GM19452 (cell line): ENCODE measurements at regions not wholly inside any gene's neighbourhood (a gene's known extent, or its start where the extent isn't known, plus 50 kb on each side); places are given as distances from the start of the nearest gene placed in this dataset.
"Not testable (repeated sequence)": the region's sequence is repeated elsewhere in the genome, so short reads cannot be mapped to it uniquely, and the experiment has no call there.

Source experiments
- ATAC-seq: cut with Tn5 transposase; IDR thresholded peaks from one replicate; pipeline ENCODE4 v1.9.1; 2021; ENCODE audit not compliant: unreplicated experiment

GRCh38 chr10:57367412-57367811 lies 900.3 kb downstream of the IPMK start:
- no peak for ATAC-seq

GRCh38 chr10:57362811-57363210 lies 904.9 kb downstream of the IPMK start:
- ATAC-seq: no peak

DNA sequence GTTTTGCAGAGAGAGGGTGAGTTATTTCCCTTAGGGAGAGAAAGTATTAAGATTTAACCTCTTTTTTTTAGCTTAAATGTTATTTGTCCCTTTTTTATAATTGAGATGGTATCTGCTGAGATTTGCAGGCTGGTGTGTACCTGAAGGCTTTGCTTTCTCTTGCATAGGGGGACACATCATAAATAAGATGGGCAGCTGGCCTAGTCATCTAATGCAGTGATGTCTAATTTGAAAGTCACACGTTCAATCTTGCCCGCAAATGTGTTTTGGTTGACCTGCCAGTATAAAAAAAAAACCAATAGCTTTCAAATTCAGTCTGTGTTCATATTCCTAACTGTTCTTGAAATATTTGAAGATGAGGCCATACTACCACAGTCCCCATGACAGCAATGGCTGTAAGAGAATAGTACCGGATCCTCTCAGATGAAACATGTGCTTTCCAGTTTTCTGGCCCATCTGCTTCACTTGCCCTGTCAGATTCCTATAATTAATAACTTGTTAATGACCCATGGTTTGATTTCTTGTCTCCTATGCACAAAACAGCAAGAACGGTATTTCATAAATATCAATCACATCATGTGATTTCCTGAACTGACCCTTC lies 914.2 kb downstream of the IPMK start:
- ATAC-seq: no peak

- no peak for ATAC-seq
These were observed 916.6 kb downstream of the IPMK start for GRCh38 chr10:57351076-57351475.

DNA sequence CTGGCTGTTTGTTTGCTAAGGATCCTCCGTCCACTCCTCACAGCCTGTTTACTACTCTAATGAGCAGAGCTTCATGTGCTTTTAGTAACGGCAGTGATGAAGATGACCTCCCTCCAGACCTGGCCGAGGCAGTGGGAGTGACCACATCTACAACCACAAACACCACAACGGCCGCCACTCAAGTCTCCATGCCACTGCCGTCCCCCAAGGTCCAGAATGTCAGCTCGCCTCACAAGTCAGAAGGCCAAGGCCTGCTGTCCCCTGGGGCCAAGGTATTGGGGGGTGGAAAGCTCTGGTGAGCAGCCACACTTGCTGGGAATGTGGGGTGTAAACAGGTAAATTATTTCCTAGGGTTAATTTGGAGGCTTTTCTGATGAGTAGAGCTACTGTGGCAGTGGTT lies 926.4 kb downstream of the IPMK start:
- ATAC-seq: no peak

GRCh38 chr10:57338823-57339558 lies 928.7 kb downstream of the IPMK start:
- no peak for ATAC-seq

DNA sequence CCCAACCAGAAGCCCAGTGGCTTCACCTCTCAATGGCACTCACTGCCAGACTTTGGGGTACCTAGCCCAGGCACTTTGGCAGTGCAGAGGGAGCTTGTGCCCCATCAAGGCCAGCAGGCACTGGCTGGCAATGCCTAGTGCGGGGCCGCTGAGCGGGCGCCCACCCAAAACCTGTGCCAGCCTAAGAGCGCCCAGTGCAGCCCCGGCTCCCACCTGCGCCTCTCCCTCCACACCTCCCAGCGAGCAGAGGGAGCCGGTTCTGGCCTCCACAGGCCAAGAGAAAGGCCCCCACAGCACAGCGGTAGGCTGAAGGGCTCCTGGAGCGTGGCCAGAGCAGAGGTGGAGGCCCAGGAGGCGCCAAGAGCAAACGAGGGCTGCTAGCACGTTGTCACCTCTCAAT lies 930.8 kb downstream of the IPMK start:
- no peak for ATAC-seq

DNA sequence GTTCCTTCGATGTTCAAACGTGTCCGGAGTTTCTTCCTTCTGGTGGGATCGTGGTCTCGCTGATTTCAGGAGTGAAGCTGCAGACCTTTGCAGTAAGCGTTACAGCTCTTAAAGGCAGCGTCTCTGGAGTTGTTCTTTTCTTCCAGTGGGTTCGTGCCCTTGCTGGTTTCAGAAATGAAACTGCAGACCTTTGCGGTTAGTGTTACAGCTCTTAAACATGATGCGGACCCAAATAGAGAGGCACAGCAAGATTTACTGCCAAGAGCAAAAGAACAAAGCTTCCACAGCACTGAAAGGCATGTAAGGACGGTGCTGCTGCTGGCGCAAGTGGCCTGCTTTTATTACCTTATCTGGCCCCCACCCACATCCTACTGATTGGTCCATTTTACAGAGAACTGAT lies 931.4 kb downstream of the IPMK start:
- ATAC-seq: no peak

DNA sequence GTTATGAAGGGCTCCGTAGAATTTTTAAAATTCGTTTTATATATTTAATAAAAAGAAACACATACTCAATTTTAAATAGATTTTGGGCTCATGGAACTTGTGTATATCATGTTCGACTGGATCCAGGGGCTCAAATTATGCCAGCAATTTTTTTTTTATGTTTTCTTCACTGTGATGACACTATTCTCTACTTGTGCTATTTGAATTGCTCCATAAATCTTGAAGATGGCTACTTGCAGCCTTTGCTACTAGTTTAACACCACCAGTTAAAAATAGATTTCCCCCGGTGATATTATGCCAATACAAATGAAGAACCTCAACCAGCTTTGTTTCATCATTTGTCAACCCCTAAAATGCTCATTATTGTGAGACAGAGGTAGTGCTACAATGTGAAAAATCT lies 933.2 kb downstream of the IPMK start:
- ATAC-seq: no peak

- ATAC-seq: no peak
These were observed 933.8 kb downstream of the IPMK start for GRCh38 chr10:57333880-57334279.

DNA sequence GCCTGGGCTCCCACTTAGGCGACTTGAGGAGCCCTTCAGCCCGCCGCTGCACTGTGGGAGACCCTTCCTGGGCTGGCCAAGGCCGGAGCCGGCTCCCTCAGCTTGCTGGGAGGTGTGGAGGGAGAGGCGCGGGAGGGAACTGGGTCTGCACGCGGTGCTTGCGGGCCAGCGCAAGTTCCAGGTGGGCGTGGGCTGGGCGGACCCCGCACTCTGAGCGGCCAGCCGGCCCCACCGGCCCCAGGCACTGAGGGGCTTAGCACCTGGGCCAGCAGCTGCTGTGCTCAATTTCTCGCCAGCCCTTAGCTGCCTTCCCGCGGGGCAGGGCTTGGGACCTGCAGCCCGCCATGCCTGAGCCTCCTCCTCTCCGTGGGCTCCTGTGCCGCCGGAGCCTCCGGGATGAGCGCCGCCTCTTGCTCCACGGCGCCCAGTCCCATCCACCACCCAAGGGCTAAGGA lies 946.3 kb downstream of the IPMK start:
- not testable (repeated sequence) for ATAC-seq

DNA sequence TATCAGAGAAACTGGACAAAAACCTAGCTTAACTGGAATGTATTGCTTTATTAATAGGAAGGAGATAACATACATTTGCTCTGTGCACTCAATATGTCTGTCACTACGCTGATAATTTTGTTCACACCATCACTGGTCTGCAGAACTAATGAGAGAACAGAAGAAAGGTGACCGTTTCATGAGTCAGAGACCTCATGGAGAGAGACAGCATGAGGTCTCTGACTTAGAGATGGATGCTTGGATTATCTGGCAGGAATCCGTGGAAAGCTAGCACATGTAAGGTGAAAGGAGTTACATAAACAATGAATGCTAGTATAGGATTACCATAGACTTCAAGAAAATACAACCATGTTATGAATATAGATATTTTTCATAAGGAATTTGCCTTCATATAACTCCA lies 947.3 kb downstream of the IPMK start:
- ATAC-seq: no peak

DNA sequence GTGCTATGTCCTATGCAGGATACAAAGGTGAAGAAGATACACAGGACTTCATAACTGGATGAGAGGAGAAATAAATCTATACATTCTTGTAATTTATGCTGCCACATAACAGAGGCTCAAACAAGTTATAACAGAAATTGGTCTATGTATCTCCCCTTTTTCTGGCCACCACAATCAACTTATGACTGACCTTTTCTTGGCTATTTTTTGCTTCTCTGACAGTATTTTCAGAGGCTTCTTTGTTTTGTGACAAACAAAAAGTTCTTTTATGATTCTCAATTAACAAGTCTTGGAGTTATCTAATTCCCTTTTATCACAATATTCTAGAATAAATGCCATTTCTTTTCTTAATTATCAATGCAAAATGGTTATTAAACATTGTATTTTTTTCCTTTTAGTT lies 953.0 kb upstream of the ZWINT start:
- no peak for ATAC-seq

DNA sequence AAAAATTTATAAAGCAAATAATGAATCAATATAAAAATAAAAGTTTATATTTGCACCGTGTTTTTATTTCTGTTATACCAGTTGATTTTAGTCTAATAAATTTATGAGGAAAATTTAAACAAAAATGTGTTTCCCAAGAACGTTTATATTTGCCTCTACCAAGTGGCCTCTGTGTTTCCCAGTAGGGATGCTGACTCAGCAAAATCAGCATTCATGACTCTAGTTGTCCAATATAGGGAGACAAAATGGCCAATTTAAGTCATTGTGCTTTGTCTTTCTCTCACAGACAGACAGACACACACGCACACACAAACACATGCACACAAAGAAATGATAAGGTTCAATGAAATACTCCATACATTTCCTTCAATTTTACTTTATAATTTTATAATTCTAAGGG lies 942.5 kb upstream of the ZWINT start:
- no peak for ATAC-seq

DNA sequence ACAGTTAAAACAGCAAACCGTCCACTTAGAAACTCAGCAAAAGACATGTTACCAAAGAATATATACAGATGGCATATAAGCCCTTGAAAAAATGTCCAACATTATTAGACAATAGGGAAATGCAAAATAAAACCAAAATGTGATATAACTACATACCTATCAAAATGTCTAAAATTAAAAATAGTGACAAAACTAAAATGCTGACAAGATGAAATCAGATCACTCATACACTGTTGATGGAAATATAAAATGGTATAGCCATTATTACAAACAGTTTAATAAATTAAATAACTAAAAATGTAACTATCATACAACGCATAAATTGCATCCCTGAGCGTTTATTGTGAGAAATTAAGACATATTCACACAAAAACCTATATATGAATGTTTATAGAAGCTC lies 939.7 kb upstream of the ZWINT start:
- no peak for ATAC-seq

GRCh38 chr10:57294698-57295097 lies 933.6 kb upstream of the ZWINT start:
- no peak for ATAC-seq

DNA sequence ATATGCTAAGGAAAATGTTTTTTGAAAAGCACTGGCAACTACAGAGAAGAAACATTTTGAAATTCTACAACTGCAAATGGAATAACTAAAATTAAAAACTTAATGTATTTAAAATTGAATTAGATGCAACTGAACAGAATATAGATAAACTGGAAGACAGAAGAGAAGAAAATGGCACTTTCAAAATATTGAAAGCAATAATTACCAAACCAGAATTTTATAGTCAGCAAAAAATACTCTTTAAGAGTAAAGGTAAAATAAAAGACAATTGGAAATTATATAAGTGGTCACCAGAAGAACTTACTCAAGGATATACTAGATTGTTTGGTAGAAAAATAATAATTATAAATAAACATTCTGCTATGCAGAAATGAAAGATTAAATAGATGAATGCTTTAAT lies 927.7 kb upstream of the ZWINT start:
- ATAC-seq: no peak

DNA sequence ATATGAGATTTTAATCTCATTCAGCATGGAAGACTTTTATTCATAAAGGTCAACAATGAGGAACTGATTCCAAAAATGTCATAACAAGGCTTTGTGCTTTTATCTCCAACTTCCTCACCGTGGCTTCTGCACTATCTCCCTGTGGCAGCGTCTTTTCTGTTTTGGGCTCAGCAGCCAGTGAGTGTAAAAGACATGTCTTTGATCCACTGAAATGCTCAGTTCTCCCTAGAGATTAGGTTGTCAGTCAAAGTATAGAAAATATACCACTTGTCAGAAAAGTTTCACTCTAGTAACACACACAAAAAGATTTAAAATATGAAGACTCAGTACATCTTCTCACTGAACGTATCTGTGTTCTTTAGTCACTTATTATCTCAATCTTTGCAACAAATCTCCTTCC lies 901.8 kb upstream of the ZWINT start:
- no peak for ATAC-seq

- no peak for ATAC-seq
These were observed 899.1 kb upstream of the ZWINT start for GRCh38 chr10:57260175-57260574.

- no peak for ATAC-seq
These were observed 888.7 kb upstream of the ZWINT start for GRCh38 chr10:57249615-57250281.

- ATAC-seq: no peak
These were observed 886.2 kb upstream of the ZWINT start for GRCh38 chr10:57247271-57247670.

GRCh38 chr10:57225920-57226319 lies 864.9 kb upstream of the ZWINT start:
- no peak for ATAC-seq
